Hepatocyte (in vitro differentiated cells): ENCODE measurements at regions not wholly inside any gene's neighbourhood (a gene's known extent, or its start where the extent isn't known, plus 50 kb on each side); places are given as distances from the start of the nearest gene placed in this dataset.

ENCODE experiments used
- DNase-seq: peaks from one replicate; pipeline ENCODE4 v3.0.0-alpha.2; 2016; ENCODE audit warnings: low spot score
- H2AFZ ChIP-seq: fragments of 200-600 bp; sonication (generic); 2 replicates; pipeline ENCODE4 v1.6.0; 2016; ENCODE audit warnings: antibody characterized with exemption, mild to moderate bottlenecking
- H3K27ac ChIP-seq: fragments of 200-600 bp; sonication (generic); 2 replicates; pipeline ENCODE4 v1.5.1; 2016; ENCODE audit warnings: mild to moderate bottlenecking
- H3K27me3 ChIP-seq: fragments of 200-600 bp; sonication (generic); 2 replicates; pipeline ENCODE4 v1.6.1; 2016
- H3K36me3 ChIP-seq: fragments of 200-600 bp; sonication (generic); replicated peaks from 2 replicates; pipeline ENCODE4 v1.5.1; 2016; ENCODE audit warnings: low read depth; ENCODE audit not compliant: insufficient read depth
- H3K4me1 ChIP-seq: fragments of 200-600 bp; sonication (generic); 2 replicates; pipeline ENCODE4 v1.5.1; 2016; ENCODE audit warnings: mild to moderate bottlenecking, moderate library complexity; ENCODE audit not compliant: insufficient read depth
- H3K4me2 ChIP-seq: fragments of 200-600 bp; sonication (generic); 2 replicates; pipeline ENCODE4 v1.6.0; 2016
- H3K4me3 ChIP-seq: fragments of 200-600 bp; sonication (generic); 2 replicates; pipeline ENCODE4 v1.5.1; 2016; ENCODE audit warnings: mild to moderate bottlenecking
- H3K79me2 ChIP-seq: fragments of 200-600 bp; sonication (generic); 2 replicates; pipeline ENCODE4 v1.6.0; 2017; ENCODE audit warnings: mild to moderate bottlenecking
- H3K9me2 ChIP-seq: fragments of 200-600 bp; sonication (generic); replicated peaks from 2 replicates; pipeline ENCODE4 v1.6.0; 2017; ENCODE audit warnings: mild to moderate bottlenecking; ENCODE audit not compliant: insufficient read depth
- H3K9me3 ChIP-seq: fragments of 200-600 bp; sonication (generic); 2 replicates; pipeline ENCODE4 v1.5.1; 2016; ENCODE audit warnings: low read depth, mild to moderate bottlenecking
- H4K20me1 ChIP-seq: fragments of 200-600 bp; sonication (generic); 2 replicates; pipeline ENCODE4 v1.6.0; 2016; ENCODE audit warnings: mild to moderate bottlenecking; ENCODE audit not compliant: insufficient read depth, poor library complexity, severe bottlenecking
- EZH2 ChIP-seq: fragments of 200-600 bp; sonication (generic); IDR thresholded peaks from 2 replicates; pipeline ENCODE4 v1.6.1; 2016; ENCODE audit warnings: antibody characterized with exemption, mild to moderate bottlenecking, borderline replicate concordance
- EZH2phosphoT487 ChIP-seq: fragments of 200-600 bp; sonication (generic); IDR thresholded peaks from one replicate; pipeline ENCODE4 v1.6.1; 2018; ENCODE audit warnings: antibody characterized with exemption, mild to moderate bottlenecking, low read depth, moderate library complexity; ENCODE audit not compliant: unreplicated experiment, severe bottlenecking
- WGBS: methylation state at CpG from one replicate; pipeline ENCODE4 v1.1.6; 2016; ENCODE audit warnings: low lambda C conversion rate; ENCODE audit errors: missing lambda C conversion rate; 5-methylcytosine and 5-hydroxymethylcytosine counted together
- TF ChIP-seq, protein P1 (sequence below): fragments of 200-600 bp; sonication (generic); IDR thresholded peaks from 2 replicates; pipeline ENCODE4 v1.5.1; 2016; ENCODE audit warnings: antibody characterized with exemption, mild to moderate bottlenecking; ENCODE audit not compliant: poor library complexity

DNA sequence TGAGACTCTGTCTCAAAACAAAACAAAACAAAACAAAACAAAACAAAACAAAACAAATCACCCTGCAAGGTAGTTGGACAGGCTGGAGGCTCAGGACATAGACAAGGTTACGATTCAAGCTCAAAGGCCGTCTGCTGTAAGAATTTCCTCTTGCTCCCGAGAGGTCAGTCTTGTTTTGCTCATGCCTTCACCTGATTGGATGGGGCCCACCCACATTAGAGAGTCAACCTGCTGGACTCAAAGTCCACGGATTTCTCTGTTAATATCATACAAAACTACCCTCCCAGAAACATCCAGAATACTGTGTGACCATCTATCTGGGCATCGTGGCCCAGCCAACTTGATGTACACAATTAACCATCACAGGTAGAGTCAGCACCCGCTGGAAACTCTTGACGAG lies 330.0 kb upstream of the EEF2KMT start:
- H3K27me3 ChIP-seq: no peaks in the 10 kb centered on the region
- no peaks in the 10 kb centered on the region for H3K36me3 ChIP-seq
- H3K79me2 ChIP-seq: no peaks in the 10 kb centered on the region
- no peaks in the 10 kb centered on the region for H3K9me3 ChIP-seq
- H4K20me1 ChIP-seq: no peaks in the 10 kb centered on the region
- no peak overlapping the region for H2AFZ ChIP-seq
- no peak overlapping the region for H3K4me3 ChIP-seq
- H3K27ac ChIP-seq: no peak overlapping the region
- no peak for DNase-seq
- H3K4me1 ChIP-seq: no peaks in the 10 kb centered on the region
- TF ChIP-seq EZH2phosphoT487: no peak
- TF ChIP-seq, protein P1, sequence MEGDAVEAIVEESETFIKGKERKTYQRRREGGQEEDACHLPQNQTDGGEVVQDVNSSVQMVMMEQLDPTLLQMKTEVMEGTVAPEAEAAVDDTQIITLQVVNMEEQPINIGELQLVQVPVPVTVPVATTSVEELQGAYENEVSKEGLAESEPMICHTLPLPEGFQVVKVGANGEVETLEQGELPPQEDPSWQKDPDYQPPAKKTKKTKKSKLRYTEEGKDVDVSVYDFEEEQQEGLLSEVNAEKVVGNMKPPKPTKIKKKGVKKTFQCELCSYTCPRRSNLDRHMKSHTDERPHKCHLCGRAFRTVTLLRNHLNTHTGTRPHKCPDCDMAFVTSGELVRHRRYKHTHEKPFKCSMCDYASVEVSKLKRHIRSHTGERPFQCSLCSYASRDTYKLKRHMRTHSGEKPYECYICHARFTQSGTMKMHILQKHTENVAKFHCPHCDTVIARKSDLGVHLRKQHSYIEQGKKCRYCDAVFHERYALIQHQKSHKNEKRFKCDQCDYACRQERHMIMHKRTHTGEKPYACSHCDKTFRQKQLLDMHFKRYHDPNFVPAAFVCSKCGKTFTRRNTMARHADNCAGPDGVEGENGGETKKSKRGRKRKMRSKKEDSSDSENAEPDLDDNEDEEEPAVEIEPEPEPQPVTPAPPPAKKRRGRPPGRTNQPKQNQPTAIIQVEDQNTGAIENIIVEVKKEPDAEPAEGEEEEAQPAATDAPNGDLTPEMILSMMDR: no peak
- no peak for TF ChIP-seq EZH2
- H3K4me2 ChIP-seq: no peak overlapping the region
- WGBS: 81% methylated on average over 7 of the region's 7 CpGs
- no peaks in the 10 kb centered on the region for H3K9me2 ChIP-seq

DNA sequence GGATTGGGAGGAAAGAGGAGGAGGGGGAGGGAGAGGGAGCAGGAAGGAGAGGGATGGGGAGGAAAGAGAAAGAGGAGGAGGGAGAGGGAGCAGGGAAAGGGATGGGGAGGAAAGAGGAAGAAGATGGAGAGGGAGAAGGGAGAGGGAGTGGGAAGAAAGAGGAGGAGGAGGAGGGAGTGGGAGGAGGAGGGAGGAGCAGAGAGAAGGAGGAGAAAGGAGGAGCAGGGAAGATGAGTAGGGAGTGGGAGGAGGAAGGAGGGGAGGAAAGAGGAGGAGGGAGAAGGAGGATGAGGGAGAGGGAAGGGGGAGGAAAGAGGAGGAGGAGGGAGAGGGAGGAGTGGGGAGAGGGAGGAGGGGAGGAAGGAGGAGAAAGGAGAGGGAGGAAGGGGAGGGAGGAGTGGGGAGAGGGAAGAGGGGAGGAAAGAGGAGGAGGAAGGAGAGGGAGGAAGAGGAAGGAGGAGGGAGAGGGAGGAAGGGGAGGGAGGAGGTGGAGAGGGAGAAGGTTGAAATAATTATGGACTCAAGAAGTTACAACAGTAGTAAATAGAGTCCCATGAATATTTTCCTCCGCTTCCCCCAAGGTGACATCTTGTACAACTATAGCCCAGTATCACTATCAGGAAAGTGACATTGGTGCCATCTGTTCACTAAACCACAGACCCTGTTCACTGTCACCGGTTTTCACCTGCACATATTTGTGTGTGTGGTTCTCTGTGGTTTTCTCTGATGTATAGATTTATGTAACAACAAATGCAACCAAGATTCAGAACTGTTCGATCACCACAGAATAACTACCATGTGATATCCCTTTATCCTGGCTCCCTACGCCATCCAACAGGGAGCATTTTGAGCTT lies 325.3 kb upstream of the EEF2KMT start:
- Histone ChIP-seq H4K20me1 (no peaks in the 10 kb centered on the region), H3K4me1 (no peaks in the 10 kb centered on the region), H3K4me2 (no peak overlapping the region), H3K27ac (no peak overlapping the region), H3K9me2 (no peaks in the 10 kb centered on the region), H2AFZ (no peak overlapping the region), H3K9me3 (no peaks in the 10 kb centered on the region), H3K79me2 (no peaks in the 10 kb centered on the region), H3K36me3 (no peaks in the 10 kb centered on the region), H3K27me3 (no peaks in the 10 kb centered on the region), H3K4me3 (no peak overlapping the region)
- TF ChIP-seq EZH2: no peak
- TF ChIP-seq EZH2phosphoT487: no peak
- TF ChIP-seq, protein P1: no peak
- WGBS: 90% methylated on average over 4 of the region's 4 CpGs
- DNase-seq: no peak

DNA sequence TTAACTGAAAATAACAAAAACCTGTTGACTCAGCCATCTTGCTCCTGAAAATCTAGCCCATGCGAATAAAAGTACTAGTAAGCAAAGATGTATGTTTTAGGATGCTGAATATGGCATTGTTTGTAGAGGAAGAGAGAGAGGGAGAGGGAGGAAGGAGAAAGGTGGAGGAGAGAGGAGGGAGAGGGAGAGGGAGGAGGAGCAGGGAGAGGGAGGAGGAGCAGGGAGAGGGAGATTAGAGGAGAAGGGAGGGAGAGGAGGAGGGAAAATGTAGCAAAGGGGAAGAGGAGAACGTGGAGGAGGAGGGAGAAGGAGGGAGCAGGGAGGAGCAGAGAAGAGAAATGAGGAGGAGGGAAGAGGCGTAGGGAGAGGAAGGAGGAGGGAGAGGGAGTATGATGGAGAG lies 324.5 kb upstream of the EEF2KMT start:
- no peaks in the 10 kb centered on the region for H3K27me3 ChIP-seq
- no peaks in the 10 kb centered on the region for H3K79me2 ChIP-seq
- H3K36me3 ChIP-seq: no peaks in the 10 kb centered on the region
- WGBS: 80% methylated on average over 1 of the region's 3 CpGs
- TF ChIP-seq EZH2phosphoT487: no peak
- TF ChIP-seq, protein P1: no peak
- no peak overlapping the region for H3K4me3 ChIP-seq
- H3K4me2 ChIP-seq: no peak overlapping the region
- H3K27ac ChIP-seq: no peak overlapping the region
- no peaks in the 10 kb centered on the region for H3K9me3 ChIP-seq
- H3K9me2 ChIP-seq: no peaks in the 10 kb centered on the region
- no peak for DNase-seq
- H4K20me1 ChIP-seq: no peaks in the 10 kb centered on the region
- H3K4me1 ChIP-seq: no peaks in the 10 kb centered on the region
- no peak overlapping the region for H2AFZ ChIP-seq

DNA sequence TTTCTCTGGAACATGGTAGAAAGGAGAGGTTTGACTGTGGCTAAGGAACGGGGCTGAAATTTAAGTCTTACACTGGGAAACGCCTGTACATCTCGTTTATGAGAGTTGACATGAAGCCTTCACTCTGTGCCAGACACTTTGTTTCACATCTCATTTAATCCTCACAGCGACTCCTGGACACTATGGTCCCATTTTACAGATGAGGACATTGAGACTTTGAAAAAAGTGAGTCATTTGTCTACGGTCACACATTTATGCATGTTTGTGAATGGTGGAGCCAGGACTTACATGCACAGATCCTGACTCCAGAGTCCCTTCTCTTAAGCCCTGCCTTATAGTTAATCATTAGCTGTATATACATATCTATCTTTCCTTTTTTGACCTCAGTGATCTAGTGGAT lies 318.4 kb upstream of the EEF2KMT start:
- H3K4me2 ChIP-seq: no peak overlapping the region
- H4K20me1 ChIP-seq: no peaks in the 10 kb centered on the region
- H3K36me3 ChIP-seq: no peaks in the 10 kb centered on the region
- peaks cover 3% of the 10 kb centered on the region for H3K27me3 ChIP-seq
- H2AFZ ChIP-seq: no peak overlapping the region
- no peaks in the 10 kb centered on the region for H3K4me1 ChIP-seq
- H3K79me2 ChIP-seq: no peaks in the 10 kb centered on the region
- H3K9me2 ChIP-seq: no peaks in the 10 kb centered on the region
- H3K4me3 ChIP-seq: no peak overlapping the region
- no peak for DNase-seq
- TF ChIP-seq, protein P1: no peak
- TF ChIP-seq EZH2: no peak
- no peak for TF ChIP-seq EZH2phosphoT487
- H3K27ac ChIP-seq: no peak overlapping the region
- 69% methylated on average over 5 of the region's 5 CpGs for WGBS
- no peaks in the 10 kb centered on the region for H3K9me3 ChIP-seq
